CMK (cell line): ENCODE measurements at regions not wholly inside any gene's neighbourhood (a gene's known extent, or its start where the extent isn't known, plus 50 kb on each side); places are given as distances from the start of the nearest gene placed in this dataset.
A peak's percentile ranks its signal among the peaks of the same experiment; 100 is the strongest.

Experiments used
- DNase-seq: peaks from one replicate; pipeline ENCODE4 v3.0.0-alpha.2; 2010; ENCODE audit warnings: low read depth

DNA sequence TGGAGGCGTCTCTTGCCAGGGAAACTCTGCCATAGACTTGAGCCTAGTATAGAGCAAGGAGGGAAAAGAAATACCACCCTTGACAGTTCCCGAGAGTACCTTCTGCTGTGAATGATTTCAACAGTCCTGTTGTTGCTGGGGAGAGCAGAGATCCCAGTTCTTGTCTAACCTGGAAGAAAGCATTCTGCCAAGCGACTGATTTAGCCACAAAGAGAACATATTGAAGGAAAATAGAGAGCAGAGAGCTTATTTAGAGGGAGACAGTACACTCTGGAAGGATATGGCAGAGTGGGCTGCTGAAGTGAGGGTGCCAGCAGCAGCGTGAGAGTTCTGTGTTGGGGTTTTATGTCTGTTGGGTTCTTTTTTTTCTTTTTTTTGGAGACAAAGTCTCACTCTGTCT, 966.9 kb upstream of the TMEM132C start:
- DNase-seq: no peak

DNA sequence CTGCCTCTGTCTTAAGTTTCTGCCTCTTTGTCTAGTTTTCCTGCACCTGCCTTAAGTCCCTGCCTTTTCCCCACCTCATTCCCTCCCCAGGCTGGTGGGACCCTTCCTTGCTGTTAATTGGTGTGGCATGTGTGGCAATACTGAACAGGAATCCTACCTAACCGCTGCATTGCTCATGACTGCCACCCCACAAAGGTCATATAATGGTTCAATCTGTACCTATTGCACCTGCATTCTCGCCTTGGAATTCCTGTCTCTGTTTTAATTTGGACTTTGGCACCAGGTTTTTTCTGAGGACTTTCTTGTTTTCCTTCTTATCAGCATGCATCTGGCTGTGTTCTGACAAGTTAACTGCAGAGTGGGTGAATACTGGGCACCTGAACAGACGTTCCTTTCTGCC, 966.2 kb upstream of the TMEM132C start:
- DNase-seq: no peak

DNA sequence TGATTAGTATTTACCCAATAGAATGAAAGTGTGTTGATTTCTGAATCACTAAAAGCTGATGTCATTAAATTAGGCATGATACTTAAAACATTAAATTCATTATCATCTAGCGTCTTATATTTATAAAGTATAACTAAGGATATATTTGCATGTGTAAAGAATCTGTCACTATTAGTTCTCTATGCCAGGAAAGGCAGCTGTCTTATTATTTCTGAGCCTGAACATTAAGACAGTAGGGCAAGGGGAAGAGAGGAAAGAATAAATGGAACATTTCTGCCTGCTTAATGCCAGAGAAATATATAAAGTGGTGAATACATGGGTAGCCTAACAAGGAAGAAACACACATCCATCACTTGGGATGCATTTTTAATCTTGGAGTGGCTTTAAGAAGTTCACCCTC, 965.1 kb upstream of the TMEM132C start:
- no peak for DNase-seq

DNA sequence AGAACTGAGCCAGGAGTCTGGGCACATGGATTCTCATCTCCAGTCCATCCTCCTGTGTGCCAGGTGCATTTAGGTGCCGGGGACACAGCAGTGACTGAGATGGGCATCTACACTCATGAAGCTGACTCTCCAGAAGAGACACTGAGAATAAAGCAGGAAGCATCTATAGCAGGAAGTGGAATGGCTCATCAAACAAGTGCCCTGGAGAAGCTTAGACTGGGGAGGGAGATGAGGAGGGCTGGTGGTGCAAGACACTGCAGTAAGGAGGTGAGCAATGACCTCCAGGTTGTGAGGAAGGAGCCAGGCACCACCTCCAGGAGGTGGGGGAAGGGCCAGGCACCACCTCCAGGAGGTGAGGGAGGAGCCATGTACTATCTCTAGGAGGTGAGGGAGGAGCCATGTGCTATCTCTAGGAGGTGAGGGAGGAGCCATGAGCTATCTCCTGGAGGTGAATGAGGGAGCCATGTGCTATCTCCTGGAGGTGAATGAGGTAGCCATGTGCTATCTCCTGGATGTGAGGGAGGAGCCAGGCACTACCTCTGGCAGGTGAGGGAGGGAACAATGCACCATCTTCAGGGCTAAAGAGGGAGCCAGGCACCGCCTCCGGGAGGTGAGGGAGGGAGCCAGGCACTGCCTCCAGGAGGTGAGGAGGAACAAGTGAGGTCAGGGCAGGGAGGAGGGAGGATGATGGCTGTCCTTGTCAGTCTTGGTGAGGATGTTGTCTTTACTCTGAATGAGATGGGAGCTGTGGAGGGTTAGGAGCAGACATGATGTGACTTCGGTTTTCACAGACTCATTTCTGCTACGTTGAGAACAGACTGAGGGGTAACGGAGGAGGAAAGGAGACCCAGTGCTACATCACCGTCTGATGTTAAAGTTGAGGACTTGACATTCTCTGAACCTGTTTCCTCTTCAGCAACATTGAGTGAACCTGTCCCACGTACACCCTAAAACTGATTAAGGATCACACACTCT, 961.9 kb upstream of the TMEM132C start:
- DNase-seq: no peak

DNA sequence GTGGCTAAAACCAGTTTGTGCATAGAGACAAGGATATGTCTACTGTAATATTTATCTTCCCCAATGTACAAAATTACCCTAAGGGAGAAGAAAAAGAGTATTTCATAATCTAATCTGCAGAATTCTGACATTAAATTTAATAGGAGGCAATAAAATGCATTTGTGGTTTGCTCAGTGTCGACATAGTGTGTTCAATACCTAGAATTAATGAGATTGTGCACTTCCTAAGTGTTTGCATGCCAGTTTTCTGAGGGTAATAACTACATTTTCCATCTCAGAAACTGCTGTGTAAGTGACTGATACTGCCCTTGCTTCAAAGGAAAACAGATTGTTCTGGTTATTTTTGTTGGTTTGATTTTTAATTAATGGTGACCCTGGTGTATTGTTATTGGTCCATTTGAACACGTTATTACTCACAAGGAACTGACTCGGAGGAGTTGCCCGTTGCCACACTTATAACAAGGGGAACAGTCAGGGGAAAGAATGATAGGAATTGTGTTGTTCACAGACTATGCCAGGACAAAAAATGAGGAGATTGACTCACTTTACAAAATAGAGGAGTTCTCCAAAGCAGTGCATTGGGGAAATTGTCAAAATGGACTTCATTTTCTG, 960.3 kb upstream of the TMEM132C start:
- DNase-seq: no peak

DNA sequence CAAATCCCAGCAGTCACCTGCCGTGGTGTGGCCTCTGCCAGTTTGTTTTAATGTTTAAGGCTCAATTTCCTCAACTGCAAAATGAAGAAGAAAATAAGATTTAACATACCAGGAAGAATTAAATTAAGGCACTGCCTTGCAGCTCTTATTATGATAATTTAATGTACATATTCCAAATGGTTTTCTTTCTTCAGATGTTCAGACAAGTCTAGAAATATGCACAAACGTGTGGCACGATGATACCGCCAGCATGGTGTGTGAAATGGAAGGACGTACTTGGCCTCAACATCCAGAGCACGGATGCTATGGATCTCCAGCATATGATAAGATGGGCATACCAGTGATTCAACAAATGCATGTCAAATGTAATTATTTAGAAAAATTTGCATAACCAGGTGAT, 959.4 kb upstream of the TMEM132C start:
- DNase-seq: no peak

DNA sequence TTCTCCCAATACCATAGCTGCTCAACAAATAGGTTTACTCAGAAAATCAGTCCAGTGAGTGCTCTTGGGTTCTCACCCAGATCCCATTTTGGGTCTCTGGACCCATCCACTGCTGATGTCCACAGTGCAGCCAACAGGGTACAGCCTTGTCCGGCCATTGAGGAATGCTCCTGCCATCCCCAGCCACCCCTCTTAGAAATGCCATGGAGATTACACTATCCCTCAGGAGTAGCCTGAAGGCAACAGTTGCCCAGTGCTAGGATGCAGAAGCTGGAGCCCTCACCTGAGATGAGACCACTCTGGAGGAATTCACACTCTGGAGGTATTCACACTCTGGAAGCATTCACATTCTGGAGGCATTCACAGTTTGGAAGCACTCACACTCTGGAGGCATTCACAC, 958.8 kb upstream of the TMEM132C start:
- DNase-seq: no peak

DNA sequence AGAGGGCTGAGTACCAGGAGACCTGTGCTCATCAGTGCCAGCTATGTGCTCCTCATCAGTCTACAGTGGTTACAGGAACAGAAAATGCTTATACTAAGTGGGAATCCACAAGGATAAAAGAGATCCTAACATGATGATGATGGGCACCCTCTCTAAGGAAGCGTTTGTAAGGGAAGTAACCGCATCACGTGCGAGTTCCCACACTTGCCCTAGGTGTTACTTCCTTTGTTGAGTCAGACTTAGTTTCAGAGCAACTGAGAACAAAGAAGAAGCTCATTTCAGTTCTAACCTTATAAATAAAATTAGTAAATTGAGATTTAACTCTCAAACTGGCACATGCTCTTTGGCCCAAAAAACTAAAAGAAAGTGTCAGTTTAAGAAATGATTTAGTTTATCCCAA, 956.4 kb upstream of the TMEM132C start:
- no peak for DNase-seq

DNA sequence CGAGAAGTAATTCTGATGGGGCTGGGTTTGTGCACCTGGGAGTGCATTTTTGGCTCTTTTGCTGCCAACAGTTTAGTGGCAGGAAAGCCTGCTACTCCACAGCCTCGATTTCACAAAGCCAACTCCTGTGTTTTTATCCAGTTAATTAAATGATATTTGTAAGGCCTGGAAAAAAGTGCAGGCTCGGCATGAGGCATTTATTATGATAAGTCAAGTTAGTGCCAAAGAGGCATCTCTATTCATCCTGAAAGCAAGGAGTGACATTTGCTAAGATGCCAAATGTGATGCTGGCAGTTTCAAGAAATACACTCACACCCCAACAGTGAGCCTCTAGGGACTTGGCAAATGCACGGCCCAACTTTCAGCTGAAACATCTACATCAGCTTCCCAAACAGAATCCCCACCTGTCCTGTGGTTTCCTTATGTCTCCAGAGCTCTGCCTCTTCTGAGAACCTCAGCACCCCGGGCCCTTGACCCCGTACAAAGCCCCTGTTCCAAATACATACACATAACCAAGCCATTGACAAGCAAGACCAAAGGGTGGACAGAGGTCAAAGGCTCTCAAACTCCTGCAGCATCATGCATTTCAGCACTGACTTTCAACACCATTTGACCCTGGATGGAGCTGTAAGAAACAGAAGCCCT, 955.1 kb upstream of the TMEM132C start:
- DNase-seq: no peak

DNA sequence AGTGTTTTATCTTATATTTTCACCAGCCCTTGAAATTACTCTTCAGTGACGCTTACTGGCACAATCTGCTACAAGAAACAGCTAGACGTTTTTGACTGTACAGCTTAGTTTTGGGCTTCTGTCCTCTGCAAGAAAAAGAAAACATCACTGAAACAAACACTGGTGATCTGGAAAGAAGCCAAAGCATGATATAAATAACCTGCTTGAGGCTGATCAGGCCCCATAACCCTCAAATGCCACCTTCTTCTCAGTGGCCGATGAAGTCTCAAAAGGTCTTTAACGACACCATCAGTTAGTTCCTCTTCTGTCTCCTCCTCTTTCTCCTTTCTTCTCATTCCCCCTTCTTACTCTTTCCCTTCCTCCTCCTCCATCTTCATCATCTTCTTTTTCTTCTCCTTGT, 942.3 kb upstream of the TMEM132C start:
- no peak for DNase-seq

DNA sequence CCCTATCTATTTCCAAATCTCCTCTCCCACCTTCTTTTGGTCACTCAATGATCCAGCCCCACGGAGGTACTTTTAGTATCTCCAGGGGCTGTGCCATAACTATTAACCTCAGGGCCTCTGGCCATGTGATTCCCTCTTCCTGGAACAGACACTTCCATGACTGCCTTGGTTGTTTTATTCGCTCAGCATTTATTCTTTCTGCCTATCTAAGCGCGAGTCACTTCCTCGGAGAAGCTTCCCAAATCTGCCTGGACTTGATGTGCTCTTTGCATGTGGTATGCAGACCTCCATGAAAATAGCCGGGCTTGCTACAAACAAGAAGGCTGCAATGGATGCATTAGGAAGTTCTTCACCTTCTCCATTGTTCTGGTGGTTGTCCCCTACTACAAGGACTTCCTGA, 939.0 kb upstream of the TMEM132C start:
- no peak for DNase-seq

DNA sequence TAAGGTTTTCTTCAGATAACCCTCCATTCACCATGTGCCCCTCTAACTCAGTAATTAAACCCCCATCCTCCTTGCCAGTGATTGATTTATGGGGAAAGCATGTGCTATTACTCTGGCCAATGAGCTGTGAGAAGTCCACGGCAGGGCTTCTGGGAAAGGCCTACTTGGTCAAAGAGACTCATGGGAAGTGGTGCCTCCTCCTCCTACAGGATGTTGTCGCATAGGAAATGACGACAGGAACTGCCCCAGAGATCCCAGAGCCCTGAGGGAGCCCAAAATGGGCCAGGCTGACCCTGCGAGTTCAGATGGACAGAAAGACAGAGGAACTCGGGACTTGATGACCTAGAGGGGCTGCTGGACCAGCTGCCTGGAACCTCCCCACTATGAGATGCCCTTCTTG, 938.1 kb upstream of the TMEM132C start:
- DNase-seq: no peak

DNA sequence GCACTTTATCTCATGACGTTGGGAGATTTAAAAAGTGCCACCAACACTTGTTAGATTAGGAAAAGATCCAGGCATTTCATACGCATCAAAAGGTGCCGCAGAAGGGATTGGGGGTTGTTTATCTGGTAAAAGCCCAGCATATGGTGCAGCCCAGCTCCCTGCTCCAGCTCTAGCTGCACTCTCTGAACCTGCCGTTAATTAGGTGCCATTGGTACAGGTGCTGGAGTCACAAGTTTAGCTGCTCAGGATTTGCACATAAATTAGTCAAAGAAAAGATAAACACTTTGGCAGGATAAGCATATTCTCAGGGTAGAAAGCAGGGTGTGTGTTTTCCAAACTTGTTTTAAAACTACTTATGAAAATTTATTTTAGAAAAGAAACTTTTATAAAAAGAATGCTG, 932.6 kb upstream of the TMEM132C start:
- no peak for DNase-seq

DNA sequence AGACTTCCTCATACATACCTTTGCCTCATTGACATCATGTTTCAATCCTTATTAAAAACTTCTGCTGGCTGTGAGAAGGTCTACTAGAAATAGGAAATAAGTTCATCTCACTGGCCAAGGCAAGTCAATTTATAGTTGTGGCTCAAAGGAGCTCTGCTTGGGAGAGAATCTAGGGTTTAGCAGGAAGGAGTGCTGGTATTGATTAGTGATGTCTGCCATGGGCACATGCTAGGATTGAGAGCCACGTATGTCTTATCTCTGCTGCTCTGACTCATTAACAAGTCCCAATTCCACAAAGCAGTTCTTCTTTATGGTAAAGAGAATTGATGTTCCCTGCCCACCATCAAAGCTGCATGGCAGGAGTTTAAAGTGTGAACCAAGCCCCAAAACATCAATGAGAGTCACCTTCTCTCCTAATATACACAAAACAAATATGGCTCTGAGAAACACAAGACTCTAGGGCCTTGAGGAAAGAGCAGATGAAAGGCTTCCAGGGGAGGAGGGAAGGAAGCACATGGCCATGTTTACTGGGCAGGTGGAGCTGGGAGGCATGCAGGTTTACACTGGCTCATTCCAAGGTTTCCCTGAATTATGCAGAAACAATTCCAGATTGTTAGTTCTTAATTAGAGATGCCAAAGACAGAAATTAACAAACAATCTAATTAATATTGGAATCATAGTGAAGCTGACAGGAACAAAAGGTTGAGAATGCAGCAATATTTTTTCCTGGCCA, 931.9 kb upstream of the TMEM132C start:
- DNase-seq: no peak

DNA sequence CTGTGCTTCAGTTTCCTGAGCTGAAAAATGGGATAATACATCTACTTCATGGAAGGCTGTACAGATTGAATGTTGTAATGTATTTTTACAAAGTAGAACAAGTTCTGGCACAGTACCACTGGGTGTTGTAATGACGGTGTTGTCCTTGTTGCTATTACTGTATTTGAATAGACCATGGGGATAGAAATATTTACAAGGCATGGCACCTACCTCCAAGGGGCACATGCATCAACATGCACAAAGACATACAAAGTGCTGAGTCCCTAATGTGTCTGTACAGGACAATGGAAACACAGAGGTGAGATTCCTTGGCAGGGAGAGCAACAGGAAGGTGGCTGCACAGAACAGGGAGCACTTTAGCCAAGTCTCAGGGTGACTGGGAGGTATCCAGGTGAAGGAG, 930.6 kb upstream of the TMEM132C start:
- DNase-seq: no peak

DNA sequence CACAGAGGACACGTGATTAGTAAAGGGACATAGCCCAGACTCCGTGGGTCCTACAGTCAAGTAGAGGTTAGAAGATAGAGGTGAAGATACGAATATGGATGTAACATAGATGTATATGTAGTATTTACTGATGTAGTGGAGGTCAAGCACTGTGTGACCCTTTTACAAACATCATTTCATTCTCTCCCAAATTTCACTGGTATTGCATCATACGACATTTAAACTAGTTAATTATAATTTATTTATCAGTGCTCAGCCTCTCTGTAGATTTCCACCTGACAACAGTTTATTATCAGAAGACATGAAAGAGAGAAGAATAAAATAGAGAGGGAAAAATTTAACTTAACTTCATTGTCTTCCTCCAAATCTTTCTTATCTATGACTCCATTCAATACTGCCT, 927.9 kb upstream of the TMEM132C start:
- no peak for DNase-seq

DNA sequence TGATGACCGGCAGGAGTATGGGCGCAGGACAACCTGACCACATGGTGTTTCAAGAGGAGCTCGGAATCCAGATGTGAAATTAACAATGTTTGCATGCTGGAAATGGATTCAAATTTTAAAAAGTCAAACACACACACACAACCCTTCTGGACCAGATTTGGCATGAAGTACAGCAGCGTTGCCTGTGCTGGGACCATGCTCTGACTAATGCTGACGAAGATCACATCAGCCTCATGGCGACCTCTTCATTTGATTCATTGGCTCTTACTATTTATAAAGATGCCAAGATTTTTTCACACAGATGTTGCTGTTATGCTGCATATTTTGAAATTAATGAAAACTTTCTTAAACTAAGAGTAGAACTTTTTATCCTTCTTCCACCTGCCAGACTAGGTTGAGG, 926.6 kb upstream of the TMEM132C start:
- no peak for DNase-seq

DNA sequence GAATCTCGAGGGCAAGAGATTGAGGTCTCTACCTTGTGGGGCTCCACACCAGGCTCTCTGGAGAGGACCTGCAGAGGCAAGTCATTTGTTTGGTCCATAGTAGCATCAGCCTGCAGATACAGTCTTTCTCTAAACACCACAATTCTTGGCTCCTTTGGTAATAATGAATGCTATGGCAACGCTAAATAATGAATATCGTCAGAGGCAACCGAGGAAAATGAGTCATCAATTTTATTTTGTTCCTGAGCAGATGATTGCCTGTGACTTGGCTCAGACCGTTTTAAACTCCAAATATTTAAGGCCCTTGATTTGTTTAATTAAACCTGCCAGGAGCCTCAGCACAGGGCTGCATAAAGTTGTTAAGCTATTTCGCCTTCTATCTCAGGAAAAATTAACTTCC, 924.1 kb upstream of the TMEM132C start:
- DNase-seq: no peak

DNA sequence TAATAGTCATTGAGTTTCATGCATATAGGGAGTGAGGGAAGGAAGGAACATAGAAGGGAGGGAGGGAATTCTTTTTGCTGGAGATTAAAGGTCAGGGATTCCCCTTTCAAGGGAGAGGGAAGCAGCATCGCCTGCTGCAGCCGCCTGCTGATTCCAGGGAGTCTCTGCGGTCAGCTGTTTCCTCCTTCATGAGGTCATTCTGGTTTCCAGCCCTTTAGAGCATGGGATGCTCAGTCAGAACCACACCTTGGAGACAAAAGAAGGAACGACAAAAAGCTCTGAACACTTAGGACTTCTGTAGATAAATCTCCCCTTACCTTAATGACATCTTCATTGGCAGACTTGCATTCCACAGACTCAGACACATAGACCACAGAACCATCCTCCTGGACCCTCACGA, 923.0 kb upstream of the TMEM132C start:
- DNase-seq: no peak

DNA sequence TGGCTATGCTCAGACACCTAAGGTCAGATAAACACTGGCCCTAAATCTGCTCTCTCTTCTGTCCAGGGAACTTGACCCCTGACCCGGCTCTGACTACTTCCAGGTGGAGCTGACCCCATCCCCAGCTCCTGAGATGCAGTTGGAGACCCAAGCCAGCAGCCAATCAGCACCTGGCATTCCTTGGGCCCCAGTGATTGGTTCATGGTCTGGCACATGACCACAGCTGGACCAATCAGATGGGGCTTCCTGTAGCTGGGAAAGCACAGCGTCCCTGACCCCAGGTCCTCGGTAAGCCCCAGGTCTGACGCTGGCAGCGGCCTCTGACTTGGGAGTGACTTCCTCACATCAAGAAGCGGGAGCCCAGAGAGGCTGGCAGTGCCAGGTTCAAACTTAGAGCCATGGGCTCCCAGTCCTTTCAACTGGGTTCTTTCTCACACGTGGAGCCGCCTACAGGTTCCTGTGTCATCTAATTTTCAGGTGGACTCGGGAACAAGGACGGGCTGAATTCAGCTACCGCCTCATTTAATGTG, 915.4 kb upstream of the TMEM132C start:
- DNase-seq: no peak

DNA sequence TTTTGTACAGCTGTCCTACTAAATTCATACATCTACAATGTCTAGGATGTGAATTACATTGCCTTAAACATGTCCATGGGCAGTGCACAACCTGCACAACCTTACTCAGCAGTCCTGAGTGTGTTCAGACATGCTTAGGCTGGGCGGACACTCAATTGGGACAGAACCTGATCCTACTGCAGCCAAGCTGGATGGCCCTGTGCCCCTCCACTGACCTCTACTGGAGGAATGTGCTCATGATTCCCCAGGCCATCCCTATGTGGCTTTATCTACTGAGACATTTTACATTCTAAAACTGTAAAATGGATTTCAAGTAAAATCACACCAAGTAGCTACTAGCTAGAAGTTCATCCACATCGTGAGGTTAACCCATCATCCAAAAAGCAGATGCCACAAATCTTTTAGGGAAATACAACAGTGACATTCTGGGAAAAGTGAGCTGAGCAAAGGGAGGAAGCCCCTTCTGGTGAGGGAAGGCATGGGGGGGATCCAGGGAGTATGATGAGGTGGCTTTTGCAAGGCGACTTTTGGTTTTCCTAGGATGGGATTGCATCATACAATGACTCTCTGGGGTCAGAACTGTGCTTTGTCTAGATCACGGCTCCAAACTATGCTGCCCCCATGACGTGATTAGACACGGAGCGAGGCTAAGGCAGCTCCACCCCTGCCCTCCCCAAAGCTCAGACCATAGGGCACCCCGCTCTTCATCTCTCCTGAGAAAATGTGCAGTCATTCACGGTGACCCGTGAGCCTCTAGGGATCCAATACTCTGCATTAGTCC, 911.7 kb upstream of the TMEM132C start:
- peak; percentile 9 for DNase-seq
